ENCODE measurements at regions not wholly inside any gene's neighbourhood (a gene's known extent, or its start where the extent isn't known, plus 50 kb on each side); places are given as distances from the start of the nearest gene placed in this dataset.

DNA sequence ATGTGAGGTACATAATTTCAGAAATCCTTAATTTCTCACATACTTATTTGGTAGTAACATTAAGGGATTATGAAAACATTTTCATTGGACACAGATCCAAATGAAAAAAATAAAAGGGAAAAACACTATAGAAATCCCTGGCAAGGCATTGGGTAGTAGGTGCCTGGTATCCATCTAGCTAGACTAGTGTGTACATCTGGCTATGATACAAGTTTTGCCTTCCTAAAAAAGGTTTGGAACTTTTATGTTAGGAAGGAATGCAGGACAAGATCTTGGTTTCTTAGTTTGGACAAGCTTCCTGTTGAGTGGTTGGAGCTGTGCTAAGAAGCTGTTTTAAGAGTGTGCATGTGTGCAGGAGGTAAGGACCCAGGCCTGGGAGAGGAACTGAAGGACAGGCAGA is 252.3 kb upstream of the GLI3 start:
- no peaks in the 10 kb centered on the region for H3K36me3 ChIP-seq (ENCODE audit: control insufficient read depth, insufficient read depth, low read length)
- TF ChIP-seq, protein P1, sequence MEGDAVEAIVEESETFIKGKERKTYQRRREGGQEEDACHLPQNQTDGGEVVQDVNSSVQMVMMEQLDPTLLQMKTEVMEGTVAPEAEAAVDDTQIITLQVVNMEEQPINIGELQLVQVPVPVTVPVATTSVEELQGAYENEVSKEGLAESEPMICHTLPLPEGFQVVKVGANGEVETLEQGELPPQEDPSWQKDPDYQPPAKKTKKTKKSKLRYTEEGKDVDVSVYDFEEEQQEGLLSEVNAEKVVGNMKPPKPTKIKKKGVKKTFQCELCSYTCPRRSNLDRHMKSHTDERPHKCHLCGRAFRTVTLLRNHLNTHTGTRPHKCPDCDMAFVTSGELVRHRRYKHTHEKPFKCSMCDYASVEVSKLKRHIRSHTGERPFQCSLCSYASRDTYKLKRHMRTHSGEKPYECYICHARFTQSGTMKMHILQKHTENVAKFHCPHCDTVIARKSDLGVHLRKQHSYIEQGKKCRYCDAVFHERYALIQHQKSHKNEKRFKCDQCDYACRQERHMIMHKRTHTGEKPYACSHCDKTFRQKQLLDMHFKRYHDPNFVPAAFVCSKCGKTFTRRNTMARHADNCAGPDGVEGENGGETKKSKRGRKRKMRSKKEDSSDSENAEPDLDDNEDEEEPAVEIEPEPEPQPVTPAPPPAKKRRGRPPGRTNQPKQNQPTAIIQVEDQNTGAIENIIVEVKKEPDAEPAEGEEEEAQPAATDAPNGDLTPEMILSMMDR (IDR thresholded peaks at IDR 0.05; ENCODE audit: insufficient read depth, low read length, poor library complexity, severe bottlenecking): no peak
- no peaks in the 10 kb centered on the region for H3K27me3 ChIP-seq (ENCODE audit: control insufficient read depth, insufficient read depth, low read length)
- no peak for DNase-seq (ENCODE audit: low read depth)
- no peak overlapping the region for H3K4me3 ChIP-seq (ENCODE audit: low read depth, low read length)

- DNase-seq (ENCODE audit: low read depth): no peak
- TF ChIP-seq, protein P1 (IDR thresholded peaks at IDR 0.05; ENCODE audit: insufficient read depth, low read length, poor library complexity, severe bottlenecking): no peak
- Histone ChIP-seq H3K36me3 (ENCODE audit: control insufficient read depth, insufficient read depth, low read length) (no peaks in the 10 kb centered on the region), H3K27me3 (ENCODE audit: control insufficient read depth, insufficient read depth, low read length) (no peaks in the 10 kb centered on the region), H3K4me3 (ENCODE audit: low read depth, low read length) (no peak overlapping the region)
Observed at GRCh38 chr7:42485301-42485766, 248.3 kb upstream of the GLI3 start.

- H3K4me3 ChIP-seq (ENCODE audit: low read depth, low read length): no peak overlapping the region
- H3K36me3 ChIP-seq (ENCODE audit: control insufficient read depth, insufficient read depth, low read length): no peaks in the 10 kb centered on the region
- TF ChIP-seq, protein P1 (IDR thresholded peaks at IDR 0.05; ENCODE audit: insufficient read depth, low read length, poor library complexity, severe bottlenecking): no peak
- H3K27me3 ChIP-seq (ENCODE audit: control insufficient read depth, insufficient read depth, low read length): no peaks in the 10 kb centered on the region
- no peak for DNase-seq (ENCODE audit: low read depth)
Observed at GRCh38 chr7:42483886-42484285, 246.9 kb upstream of the GLI3 start.

- H3K4me3 ChIP-seq (ENCODE audit: low read depth, low read length): no peak overlapping the region
- H3K36me3 ChIP-seq (ENCODE audit: control insufficient read depth, insufficient read depth, low read length): no peaks in the 10 kb centered on the region
- TF ChIP-seq, protein P1 (IDR thresholded peaks at IDR 0.05; ENCODE audit: insufficient read depth, low read length, poor library complexity, severe bottlenecking): no peak
- H3K27me3 ChIP-seq (ENCODE audit: control insufficient read depth, insufficient read depth, low read length): no peaks in the 10 kb centered on the region
- no peak for DNase-seq (ENCODE audit: low read depth)
Observed at GRCh38 chr7:42479816-42480633, 243.0 kb upstream of the GLI3 start.

DNA sequence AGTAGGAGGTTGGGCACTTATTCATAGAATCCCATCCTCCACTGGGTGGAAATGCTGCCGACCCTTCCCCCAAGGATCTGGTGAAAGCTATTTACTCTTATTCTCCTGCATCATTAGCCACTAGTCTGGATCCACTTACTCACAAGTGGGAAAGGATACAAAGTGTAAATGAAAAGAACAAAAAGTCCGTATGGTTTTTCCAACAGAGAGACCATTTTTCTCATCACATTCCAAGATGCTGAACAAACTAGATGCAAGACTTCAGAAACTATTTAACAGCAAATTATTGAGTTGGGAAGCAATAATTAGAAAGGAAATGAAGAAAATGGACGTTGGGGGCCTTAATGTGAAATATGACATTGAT is 242.4 kb upstream of the GLI3 start:
- TF ChIP-seq, protein P1 (IDR thresholded peaks at IDR 0.05; ENCODE audit: insufficient read depth, low read length, poor library complexity, severe bottlenecking): no peak

GRCh38 chr7:42478717-42479116 is 241.7 kb upstream of the GLI3 start:
- no peak for DNase-seq (ENCODE audit: low read depth)
- Histone ChIP-seq H3K36me3 (ENCODE audit: control insufficient read depth, insufficient read depth, low read length) (no peaks in the 10 kb centered on the region), H3K27me3 (ENCODE audit: control insufficient read depth, insufficient read depth, low read length) (no peaks in the 10 kb centered on the region)

More for the DNA sequence above, 242.4 kb upstream of the GLI3 start:
- Histone ChIP-seq H3K27me3 (ENCODE audit: control insufficient read depth, insufficient read depth, low read length) (no peaks in the 10 kb centered on the region), H3K36me3 (ENCODE audit: control insufficient read depth, insufficient read depth, low read length) (no peaks in the 10 kb centered on the region), H3K4me3 (ENCODE audit: low read depth, low read length) (no peak overlapping the region)
- DNase-seq (ENCODE audit: low read depth): no peak

More at GRCh38 chr7:42478717-42479116, 241.7 kb upstream of the GLI3 start:
- TF ChIP-seq, protein P1 (IDR thresholded peaks at IDR 0.05; ENCODE audit: insufficient read depth, low read length, poor library complexity, severe bottlenecking): no peak
- no peak overlapping the region for H3K4me3 ChIP-seq (ENCODE audit: low read depth, low read length)

All from kidney epithelial cell (primary cell).